ENCODE measurements at regions not wholly inside any gene's neighbourhood (a gene's known extent, or its start where the extent isn't known, plus 50 kb on each side); places are given as distances from the start of the nearest gene placed in this dataset.

GRCh38 chr17:33806631-33807030 lies 448.5 kb upstream of the CCL2 start:
- no peak for TF ChIP-seq CTCF (IDR thresholded peaks at IDR 0.05)
- no peak for TF ChIP-seq POLR2A (IDR thresholded peaks at IDR 0.05)

Data from gastroesophageal sphincter (tissue), 3 donors.